ENCODE measurements at regions not wholly inside any gene's neighbourhood (a gene's known extent, or its start where the extent isn't known, plus 50 kb on each side); places are given as distances from the start of the nearest gene placed in this dataset.

DNA sequence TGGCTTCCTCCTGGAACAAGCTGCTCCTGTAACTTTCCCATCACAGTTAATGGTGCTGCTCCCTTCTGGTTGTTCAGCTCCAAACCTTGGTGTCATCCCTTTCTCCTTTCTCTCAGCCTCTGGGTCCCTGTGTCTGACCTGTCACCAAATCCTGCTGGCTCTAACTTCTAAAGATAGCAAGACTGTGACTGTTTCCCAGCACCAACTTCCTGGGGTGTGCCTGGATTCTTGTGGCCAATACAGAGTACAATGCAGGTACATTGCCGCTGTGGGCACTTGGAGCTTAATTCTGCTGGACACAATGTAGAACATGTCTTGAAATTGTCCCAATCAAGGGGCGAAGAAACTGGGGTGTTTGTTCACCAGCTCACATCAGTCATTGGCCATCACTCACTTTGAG lies 156.7 kb upstream of the CSF3R start:
- DNase-seq, result no peak

DNA sequence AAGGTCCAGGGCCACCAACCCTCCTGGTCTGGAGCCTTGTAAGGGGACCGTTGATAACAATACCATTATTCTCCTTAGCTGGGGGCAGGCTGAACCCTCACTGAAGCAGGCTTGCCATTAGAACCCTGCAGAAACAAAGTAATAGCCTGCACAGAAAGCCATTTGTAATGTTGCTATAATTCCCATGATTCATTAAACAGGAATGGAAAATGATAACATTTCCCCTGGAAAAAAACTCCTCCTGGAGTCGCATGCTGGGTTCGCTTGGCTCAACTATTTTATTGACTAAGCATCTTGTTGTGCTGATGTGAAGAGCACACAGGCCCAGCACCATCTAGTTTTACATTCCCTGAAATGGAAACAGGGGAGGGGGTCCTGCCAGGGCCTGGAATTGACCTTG lies 155.6 kb upstream of the CSF3R start:
- no peak for DNase-seq

DNA sequence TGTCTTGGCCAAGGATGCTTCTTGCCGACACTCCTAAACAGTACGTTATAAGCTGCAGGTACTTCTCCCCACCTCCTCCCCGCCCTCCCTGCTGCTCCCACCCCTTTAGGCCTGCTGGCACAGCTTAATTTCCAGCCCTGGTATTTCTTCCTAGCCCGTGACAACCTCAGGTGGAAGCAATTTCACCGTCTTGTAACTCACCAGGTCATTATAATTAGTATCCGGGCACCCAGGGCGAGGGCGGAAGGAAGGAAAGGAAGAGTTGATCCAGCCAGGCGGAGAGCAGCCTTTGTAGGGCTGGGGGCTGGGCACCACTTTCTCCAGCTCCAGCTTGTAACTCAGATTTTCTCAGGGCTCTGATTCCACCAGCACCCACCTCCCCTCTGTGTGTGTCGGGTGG lies 153.5 kb upstream of the CSF3R start:
- no peak for DNase-seq

DNA sequence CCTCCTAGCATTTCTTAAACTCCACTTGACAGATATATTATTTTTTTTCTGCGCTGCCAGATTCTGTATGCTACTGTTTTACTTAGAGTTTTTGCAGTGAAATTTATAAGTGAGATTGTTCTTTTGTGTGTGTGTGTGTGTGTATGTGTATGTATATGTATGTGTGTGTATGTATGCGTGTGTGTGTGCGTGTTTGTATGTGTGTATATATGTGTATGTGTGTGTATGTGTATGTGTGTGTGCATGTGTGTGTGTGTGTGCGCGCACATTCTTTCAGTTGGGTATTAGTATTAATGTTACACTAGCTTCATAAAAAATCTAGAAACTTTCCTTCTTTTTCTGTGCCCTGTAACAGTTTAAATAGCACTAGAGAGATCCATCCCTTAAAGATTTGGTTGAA lies 152.6 kb upstream of the CSF3R start:
- DNase-seq, result no peak

DNA sequence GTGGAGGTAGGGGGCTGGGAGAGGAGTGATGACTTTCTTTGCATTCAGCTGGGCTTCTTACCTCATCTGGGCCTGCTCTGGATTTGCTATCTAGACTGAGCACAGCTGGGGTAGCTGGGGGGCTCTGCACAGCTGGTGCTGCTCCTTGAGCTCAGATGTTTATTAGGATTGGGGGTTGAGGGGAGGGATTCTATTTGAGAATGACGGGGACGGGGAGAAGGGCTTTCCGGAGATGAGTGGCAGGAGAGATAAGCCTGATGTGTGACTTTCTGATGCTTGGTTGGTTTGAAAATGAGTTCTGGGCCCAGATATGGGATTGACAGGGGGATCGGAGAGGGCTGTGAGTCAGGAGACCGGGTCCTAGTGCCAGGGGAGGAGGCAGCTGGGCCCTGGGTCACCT lies 146.1 kb upstream of the CSF3R start:
- no peak for DNase-seq

DNA sequence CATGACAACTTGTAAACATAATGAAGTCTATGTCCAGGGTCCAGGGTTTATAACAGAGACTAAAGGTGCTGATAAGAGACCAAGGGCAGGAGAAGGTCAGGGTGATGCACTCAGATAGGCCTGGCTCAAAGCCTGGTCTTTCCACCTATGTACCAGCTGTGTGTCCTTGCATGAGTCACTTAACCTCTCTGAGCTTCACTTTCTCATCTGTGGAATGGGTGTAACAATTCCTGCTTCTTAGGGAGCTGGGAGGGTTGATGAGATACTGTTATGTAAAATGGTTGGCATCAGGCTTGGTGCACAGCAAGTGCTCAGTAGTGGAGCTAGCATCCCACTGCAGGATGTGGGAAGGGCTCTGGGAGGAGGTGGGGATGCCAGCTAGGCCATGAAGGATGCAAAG lies 143.7 kb upstream of the CSF3R start:
- DNase-seq, result no peak

DNA sequence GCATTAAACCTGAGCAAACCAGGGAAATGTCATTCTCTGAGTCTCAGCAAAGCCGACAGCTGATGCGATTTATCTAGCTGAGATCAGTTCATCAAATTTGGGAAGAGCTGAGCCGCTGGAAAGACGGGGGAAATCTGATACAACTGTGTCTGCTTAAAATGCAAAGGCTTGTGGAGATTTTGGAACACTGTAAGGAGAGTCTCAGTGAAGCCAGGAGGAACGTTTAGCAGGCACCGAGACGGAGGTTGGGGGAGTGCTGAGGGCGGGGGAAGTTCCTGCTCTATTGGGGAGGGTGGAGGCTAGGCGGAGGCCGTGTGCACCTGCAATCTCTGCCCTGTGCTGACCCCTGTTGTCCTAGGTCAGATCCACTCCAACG lies 143.2 kb upstream of the CSF3R start:
- no peak for DNase-seq

DNA sequence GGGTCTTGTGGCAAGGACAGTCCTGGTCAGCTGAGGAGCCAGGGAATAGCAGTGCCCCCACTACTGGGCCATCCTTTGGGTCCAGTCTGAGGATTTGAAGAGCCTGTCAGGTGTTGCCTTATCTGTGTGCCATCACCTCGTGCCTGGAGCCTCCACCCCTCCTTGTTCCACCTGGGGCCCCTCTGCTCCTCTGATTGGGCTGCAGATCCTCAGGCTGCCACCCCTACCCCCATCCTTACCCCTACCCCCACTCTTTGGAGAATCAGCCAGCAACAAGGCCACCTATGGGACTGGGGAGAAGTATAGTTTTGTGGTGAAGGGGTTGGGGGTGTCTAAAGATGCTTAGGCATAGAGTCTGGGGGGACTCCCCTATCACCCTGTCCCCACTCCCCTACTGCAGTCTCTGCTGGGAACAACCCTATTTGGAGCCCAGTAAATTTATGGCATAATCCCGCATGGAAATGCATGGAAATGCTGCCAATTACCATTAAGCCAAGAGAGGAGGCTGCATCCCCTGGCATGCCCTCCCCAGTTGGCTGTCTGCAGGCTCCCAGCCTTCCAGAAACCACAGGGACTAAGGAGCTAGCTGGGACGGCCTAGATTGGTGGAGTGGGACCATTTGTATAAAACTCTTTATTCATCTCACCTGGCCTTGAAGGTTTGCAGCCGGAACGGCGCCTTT lies 142.7 kb upstream of the CSF3R start:
- DNase-seq, result no peak

DNA sequence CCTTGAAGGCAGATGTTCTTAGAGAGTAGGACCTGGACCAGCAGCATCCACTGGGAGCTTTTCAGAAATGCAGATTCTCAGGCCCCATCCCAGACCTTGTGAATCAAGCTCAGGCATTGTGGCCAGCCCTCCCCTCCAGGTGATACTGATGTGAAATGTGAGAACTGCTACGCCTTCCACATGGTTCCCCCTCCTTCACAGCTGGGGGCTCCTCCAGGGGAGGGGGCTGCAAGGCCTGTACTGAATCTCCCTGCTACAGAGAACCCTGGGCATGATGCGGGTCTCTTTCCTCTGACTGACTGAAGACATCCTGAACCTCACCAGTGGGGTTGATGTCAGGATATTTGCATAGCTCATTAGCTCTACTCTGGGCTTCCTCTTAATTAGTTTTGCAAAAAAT lies 141.8 kb upstream of the CSF3R start:
- no peak for DNase-seq

DNA sequence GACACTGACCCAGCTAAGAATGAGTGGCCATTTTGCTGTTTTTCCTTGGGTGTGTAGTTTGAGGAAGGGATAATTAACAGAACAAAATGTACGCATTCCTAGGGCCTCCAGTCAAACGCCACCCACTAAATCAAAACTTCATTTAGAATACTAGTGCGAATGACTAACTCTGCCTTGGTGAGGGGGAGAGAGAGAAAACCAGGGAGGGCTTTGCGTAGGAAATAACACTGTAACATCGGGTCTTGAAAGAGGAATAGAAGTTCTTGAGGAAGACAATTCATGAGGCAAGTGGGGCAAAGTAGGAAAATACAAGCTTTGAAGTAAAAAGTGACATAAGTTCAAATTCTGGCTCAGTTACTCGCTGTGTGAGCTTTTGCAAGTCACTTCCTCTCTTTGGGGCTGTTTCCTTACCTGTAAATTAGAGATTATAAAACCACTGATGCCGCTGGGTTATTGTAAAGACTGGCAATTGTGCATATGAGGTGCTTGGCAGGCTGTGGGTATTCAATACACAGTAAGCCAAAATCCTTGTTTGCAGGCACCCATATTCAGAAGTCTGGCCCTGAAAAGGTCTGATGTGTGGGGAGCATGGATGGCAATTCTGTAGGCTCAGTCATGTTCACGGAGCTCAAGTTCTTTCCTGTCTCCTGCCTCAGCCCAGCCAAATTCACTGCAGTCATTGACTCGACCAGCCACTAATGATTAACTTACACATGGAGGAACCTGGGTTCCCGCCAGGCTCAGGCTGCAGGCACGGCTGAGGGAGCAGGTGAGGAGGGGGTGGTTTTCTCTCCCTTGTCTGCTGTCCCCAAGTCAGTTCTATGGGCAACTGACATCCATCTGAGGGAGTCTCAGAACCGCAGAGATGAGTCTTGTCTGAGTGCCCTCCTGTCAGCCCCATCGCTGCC lies 140.3 kb upstream of the CSF3R start:
- DNase-seq, result no peak

DNA sequence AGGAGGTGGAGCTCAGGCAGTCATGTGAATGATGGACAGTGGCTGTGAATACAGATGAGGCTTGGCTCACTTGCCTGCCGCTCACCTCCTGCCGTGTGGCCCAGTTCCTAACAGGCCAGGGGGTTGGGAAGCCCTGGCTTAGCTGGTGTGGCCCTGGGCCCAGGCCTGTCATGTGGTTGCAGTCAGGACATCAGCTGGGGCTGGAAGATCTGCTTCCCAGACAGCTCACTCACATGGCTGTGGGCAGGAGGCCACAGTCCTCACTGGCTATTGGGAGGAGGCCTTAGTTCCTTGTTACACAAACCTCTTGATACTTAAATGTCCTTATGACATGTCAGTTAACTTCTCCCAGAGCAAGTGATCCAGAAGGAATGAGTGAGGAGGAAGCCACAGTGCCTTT lies 138.8 kb upstream of the CSF3R start:
- DNase-seq, result no peak

DNA sequence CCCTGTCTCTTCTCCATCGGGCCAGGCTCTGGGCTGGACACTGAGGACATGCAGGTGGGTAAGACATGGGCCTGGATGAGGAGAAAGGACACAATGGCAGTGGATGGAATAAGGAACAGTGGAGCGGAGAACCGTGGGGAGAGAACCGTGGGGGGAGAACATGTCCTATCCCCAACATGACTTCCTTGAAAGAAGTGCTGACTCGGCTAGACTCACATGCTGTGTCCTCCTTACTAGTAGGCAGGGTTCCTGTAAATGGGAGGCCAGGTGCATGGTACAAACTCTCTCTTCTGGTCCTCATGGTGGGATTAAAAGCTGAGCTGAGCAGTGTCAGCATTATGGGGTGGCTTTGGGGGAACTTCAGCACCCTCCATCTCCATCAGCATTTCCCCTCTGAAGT lies 137.4 kb upstream of the CSF3R start:
- DNase-seq, result no peak

DNA sequence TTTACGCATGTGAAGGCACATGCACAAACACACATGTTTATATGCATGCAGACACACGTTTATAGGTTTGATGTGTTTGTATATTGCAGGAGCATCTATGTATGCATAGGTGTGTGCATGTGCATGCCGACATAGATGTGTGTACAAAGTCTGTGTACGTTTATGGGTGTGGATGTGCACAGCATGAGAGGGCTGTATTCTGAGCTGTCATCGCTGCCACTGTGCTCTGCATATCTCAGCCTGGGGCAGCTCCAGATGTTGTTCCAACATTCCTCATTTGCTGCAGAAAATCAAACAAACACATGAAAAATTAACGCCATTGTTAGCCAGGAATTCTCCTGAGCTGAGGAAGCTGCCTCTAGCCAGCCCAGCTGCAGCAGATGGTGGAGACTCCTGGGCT lies 132.3 kb upstream of the CSF3R start:
- DNase-seq, result no peak

DNA sequence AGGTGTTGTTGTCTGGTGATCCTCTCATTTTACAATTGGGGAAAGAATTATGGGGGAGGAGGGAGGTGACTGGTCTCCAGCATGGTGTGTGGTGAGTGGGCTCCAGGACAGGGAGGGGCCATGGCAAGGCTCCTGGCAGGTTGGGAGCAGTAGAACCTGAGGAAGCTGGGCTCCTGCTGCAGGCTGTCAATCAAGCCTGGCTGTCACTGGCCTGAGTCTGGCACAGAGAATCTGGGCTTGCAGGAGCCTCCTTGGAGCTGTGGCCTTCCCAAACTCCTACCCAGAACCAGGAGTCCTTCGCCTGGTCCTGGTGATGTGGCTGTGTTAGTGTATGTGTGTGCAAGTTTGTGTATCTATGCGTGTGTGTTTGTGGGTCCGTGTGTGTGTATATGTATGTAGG lies 131.9 kb upstream of the CSF3R start:
- no peak for DNase-seq

DNA sequence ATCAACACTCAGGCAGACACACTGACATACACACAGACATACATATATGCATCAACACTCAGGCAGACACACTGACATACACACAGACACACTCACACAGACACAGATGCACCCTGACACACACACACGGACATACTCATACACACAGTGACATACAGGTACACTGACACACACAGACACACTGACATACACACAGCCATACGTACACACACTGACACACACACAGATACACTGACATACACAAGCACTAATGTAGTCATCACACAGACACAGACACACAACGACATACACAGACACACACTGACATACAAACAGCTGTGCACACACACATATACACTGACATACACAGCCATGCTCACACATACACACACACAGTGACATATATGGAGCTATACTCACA lies 131.0 kb upstream of the CSF3R start:
- DNase-seq, result no peak

DNA sequence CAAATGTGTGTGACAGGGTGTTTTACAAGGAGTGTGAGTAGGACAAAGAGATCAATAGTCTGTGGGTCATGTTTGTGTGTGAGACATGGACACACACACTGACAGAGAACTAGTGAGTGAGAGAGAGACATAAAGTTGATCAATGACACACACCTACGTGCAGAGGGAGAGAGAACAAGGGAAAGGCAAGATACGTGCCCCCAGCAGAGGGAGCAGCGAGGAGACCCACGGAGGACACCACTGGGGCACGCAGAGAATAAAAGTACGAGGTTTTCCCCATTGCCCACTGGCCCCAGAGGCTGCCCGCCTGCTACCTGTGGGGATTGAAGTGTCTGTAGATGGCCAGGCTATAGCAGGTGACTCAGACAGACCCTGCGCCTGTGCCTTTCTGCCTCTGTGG lies 130.2 kb upstream of the CSF3R start:
- no peak for DNase-seq

DNA sequence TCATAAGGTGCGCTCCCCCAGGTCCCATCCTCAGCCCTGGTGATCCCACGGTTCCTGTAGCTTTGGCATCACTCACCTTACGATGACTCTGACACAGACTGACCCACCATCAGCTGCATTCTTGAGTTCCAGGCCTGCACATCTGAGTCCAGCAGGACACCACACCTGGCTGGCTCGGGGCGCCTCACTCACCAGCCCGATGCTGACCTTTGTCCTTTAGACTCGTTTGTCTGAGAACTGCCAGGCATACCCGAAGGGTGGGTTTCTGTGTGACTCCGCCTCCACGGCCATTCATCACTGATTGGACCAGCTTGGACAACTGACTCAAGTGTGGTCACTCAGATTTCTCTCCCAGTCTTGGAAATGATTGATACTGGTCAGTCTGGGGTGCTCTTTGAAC lies 129.4 kb upstream of the CSF3R start:
- no peak for DNase-seq

DNA sequence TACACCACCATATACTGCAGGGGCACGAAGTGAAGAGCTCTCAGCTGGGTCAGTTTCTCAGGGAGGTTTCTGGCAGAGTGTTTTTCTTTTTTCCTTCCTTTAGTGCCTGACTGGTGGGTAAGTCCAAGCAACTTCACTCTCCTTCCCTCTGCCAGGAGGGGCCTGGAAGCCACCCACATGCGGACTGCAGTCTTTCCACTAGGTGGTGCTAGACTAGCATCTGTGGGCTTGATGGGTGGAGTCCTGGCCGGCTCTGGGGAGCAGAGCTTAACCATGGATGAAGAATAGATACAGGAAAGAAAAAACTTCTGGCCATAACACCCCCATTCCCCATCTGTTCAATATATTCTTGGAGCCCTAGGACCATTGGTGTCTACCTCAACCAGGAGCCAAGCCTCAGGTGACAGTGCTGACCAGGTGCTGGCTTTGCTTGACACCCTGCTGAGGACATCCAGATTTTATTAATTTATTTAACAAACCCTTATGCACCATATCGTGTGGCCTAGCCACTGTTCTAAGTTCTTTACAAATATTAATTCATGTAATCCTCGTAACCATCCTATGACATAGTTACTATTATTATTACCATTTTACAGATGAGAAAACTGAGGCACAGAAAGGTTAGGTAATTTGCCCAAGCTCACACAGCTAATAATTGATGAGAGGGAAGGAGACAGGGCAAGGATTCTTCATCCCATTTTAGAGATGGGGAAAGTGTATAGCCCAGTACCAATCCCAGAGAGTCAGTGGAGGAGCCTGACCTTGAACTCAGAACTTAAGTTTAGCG lies 126.7 kb upstream of the CSF3R start:
- peak; percentile 70 for DNase-seq

DNA sequence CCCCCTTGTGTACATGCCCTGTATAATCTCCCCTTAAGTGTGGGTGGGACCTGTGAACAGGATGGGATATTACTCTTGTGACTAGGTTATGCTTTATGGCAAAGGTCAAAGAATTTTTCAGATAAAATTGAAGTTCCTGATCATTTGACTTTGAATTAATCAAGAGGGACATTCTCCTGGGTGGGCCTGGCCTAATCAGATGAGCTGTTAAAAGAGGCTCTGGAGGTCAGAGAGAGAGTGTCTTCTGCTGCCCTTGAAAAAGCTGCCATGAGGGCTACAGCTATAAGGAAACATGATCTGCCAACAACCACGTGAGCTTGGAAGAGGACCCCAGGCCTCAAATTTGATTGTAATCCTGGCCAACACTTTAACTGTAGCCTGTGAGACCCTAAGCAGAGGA lies 125.6 kb upstream of the CSF3R start:
- no peak for DNase-seq

DNA sequence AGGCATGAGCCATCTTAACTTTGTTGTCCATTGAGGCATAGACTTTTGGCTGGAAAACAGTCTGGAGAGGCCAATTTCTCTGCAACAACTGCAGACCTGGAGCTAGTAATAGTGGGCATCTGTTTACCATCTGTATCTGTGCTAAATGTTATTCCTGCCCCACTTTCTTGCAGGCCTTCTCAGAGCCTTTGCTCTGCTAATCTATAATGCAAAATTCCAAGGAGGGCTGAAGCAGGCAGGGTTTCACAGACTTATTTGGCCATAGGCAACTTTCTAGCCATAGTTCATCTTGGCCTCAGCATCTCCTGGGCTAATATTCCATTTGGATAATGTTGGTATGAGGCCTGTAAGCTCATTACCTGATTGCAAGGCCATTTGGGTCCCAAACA lies 124.5 kb upstream of the CSF3R start:
- no peak for DNase-seq

DNA sequence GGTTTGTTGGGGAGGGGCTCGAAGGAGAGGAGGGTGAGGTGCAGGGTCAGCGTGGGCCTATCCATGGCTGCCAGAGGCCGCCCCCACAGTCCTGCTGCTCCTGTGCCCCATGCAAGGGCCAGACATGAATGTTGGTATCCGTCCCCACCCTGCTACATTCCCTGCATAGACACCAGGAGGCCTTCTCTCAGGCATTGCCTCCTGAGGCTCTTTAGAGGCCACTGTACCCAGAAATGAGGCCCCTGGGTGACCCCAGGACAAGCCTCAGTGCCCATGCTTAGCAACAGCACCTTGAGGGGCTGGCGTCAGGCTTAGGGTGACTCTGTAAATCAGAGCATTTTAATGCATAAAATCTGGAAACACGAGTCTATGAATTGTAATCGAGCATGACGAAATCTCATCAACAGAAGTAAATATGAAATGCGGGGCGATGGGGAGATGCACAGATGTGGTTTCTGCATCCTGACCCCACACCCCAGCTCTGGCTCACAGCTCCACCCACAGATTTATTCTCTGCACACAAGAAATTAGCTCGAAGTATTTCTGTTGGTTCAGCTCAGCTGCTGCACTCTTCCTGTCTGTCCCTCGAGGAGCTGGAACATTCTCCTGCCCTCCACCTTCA lies 124.0 kb upstream of the CSF3R start:
- DNase-seq, result no peak

DNA sequence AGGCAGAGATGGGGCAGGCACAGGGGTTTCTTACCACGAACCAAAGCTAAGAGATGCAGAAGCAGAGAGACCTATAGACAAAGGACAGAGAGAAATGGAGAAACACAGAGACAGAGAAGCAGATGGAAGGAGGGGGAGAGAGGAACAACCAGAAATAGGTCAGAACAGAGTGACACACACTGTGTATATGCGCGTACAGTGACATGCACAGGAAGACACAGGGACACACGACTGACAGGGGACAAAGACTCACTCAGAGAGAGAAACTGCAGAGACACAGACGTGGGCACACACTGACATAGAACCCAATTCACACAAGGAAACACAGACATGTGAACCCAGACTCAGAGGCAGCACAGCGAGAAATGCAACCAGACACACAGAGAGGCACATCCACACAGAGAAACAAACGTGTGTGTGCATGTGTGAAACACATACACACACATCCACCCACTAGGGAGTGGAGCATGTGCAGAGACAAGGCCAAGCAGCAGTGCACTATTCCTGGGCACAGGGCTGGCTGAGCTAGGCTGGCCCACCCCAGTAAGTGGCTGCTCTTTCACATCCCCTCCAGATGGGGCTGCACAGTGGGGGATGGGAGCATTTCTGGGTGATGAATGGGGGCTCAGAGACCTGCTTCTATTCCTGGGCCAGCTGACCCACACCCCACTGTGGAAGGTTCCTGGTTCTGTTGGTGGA lies 123.4 kb upstream of the CSF3R start:
- DNase-seq, result no peak

DNA sequence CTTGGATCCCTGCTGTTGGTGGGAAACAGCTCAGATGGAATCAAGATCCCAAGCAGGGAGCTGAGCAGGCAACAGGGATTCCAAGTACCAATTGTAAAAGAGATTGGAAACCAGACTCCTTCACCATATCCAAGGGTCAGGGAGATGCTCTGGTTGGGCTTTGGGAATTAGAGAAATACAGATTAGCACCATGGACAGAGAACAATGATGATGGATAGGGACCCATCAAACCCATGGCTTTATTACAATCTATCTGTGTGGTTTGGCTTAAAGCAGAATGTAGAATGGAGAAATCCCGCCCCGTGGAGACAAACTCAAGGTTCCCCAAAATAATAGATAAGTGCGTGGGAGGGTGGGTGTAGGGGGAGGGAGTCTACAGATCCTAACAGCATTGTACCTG lies 120.7 kb upstream of the CSF3R start:
- no peak for DNase-seq
